A549 (cell line): ENCODE measurements at regions not wholly inside any gene's neighbourhood (a gene's known extent, or its start where the extent isn't known, plus 50 kb on each side); places are given as distances from the start of the nearest gene placed in this dataset.

Experiments used
- CBX8 ChIP-seq: fragments of 200-600 bp; sonication (generic); IDR thresholded peaks from 2 replicates; pipeline ENCODE4 v1.6.1; 2016
- CEBPB ChIP-seq, 2 experiments: fragments of >200 bp in 1 of 2; sonication (Bioruptor Twin) in 1 of 2; formaldehyde crosslinking in 1 of 2; IDR thresholded peaks; 2 replicates each; pipeline ENCODE4 v1.6.1; 2012 to 2016
- CTCF ChIP-seq: fragments of >200 bp; sonication (Bioruptor Twin); formaldehyde crosslinking; IDR thresholded peaks from 3 replicates; pipeline ENCODE4 v1.5.1; 2016
- EHMT2 ChIP-seq: fragments of 200-600 bp; sonication (generic); IDR thresholded peaks from 2 replicates; pipeline ENCODE4 v1.6.1; 2016; ENCODE audit warnings: antibody characterized with exemption, low read depth, mild to moderate bottlenecking, moderate library complexity
- KDM5A ChIP-seq: fragments of 200-600 bp; sonication (generic); IDR thresholded peaks from 2 replicates; pipeline ENCODE4 v1.6.1; 2016; ENCODE audit warnings: antibody characterized with exemption, mild to moderate bottlenecking
- MYC ChIP-seq: IDR thresholded peaks from 2 replicates; pipeline ENCODE4 v1.6.1; 2012; ENCODE audit warnings: mild to moderate bottlenecking, inconsistent platforms, low read length, improper control_type of control experiment, borderline replicate concordance
- POLR2A ChIP-seq: IDR thresholded peaks from 2 replicates; pipeline ENCODE4 v1.6.1; 2012; ENCODE audit warnings: mild to moderate bottlenecking, low read length
- TF ChIP-seq, protein P1 (sequence below): fragments of 450-650 bp; IDR thresholded peaks from 2 replicates; pipeline ENCODE4 v1.6.1; 2014; ENCODE audit warnings: antibody characterized with exemption

DNA sequence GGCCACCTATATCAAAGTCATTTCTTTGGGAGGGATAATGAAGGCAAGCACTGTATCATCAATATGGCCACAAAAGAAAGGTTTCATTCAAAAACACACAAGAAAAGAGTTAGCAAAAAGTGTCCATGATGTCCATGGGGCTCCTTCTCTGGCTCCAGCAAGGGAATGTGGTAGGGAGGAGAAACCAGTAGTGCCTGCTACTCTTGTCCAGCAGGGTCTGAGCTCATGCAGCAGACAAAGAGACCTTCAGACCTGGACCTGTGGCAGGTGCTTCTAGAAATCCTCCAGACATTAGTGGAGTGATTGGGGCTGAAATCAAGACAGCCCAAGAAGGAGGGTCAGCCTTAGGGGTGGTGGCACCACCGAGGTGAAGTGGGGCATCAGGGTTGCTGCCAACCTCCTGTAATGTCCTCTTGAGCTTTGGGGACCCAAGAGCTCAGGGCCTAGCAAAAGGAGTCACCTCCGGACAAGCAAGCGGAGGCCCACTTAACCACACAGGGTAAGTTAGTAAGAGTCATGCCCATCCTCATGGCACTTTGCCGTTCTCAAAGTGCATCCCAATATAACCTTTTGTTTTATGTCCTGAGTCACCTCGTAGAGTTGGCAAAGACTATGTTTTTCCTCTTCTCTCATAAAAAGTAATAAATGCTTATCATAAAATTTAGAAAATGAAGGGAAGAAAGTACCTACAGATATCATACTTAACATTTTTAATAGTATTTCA is 112.6 kb upstream of the YPEL5 start:
- TF ChIP-seq CTCF = no peak
- TF ChIP-seq CBX8 = no peak
- TF ChIP-seq, protein P1, sequence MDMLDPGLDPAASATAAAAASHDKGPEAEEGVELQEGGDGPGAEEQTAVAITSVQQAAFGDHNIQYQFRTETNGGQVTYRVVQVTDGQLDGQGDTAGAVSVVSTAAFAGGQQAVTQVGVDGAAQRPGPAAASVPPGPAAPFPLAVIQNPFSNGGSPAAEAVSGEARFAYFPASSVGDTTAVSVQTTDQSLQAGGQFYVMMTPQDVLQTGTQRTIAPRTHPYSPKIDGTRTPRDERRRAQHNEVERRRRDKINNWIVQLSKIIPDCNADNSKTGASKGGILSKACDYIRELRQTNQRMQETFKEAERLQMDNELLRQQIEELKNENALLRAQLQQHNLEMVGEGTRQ = no peak
- TF ChIP-seq EHMT2 = no peak
- TF ChIP-seq POLR2A = no peak
- TF ChIP-seq CEBPB (IDR thresholded peaks at IDR 0.05) = no peak
- no peak for TF ChIP-seq KDM5A
- TF ChIP-seq MYC = no peak
